Osteoblast (primary cell): ENCODE measurements at regions not wholly inside any gene's neighbourhood (a gene's known extent, or its start where the extent isn't known, plus 50 kb on each side); places are given as distances from the start of the nearest gene placed in this dataset.

Experiments used
- DNase-seq: peaks from one replicate; pipeline ENCODE4 v3.0.0; 2011; ENCODE audit warnings: low spot score, mixed read lengths; ENCODE audit not compliant: insufficient read length; ENCODE audit errors: missing footprints
- H2AFZ ChIP-seq: 2 replicates; pipeline ENCODE4 v1.6.0; 2011; ENCODE audit warnings: mild to moderate bottlenecking, low read length
- H3K27ac ChIP-seq: 2 replicates; pipeline ENCODE4 v1.5.1; 2011; ENCODE audit warnings: mild to moderate bottlenecking, low read depth, low read length, moderate library complexity
- H3K27me3 ChIP-seq: 2 replicates; pipeline ENCODE4 v1.6.0; 2012; ENCODE audit warnings: mild to moderate bottlenecking, control low read depth, inconsistent platforms, low read length, moderate library complexity; ENCODE audit not compliant: insufficient read depth
- H3K36me3 ChIP-seq: 2 replicates; pipeline ENCODE4 v1.5.1; 2011; ENCODE audit warnings: mild to moderate bottlenecking, low read length, control low read depth, moderate library complexity; ENCODE audit not compliant: insufficient read depth
- H3K4me1 ChIP-seq: 2 replicates; pipeline ENCODE4 v1.5.1; 2011; ENCODE audit warnings: mild to moderate bottlenecking, low read length, control low read depth, moderate library complexity; ENCODE audit not compliant: insufficient read depth
- H3K4me2 ChIP-seq: 2 replicates; pipeline ENCODE4 v1.6.0; 2011; ENCODE audit warnings: mild to moderate bottlenecking, low read length; ENCODE audit not compliant: insufficient read depth
- H3K4me3 ChIP-seq: fragments of 200-600 bp; sonication (generic); 3 replicates; pipeline ENCODE4 v1.5.1; 2012; ENCODE audit warnings: mild to moderate bottlenecking, low read length, inconsistent platforms; ENCODE audit not compliant: insufficient read depth
- H3K79me2 ChIP-seq: 2 replicates; pipeline ENCODE4 v1.6.0; 2012; ENCODE audit warnings: mild to moderate bottlenecking, low read length, control low read depth, inconsistent platforms; ENCODE audit not compliant: insufficient read depth
- H3K9me3 ChIP-seq: 2 replicates; pipeline ENCODE4 v1.5.1; 2011; ENCODE audit warnings: low read depth, low read length, control low read depth
- H4K20me1 ChIP-seq: 2 replicates; pipeline ENCODE4 v1.6.0; 2012; ENCODE audit warnings: mild to moderate bottlenecking, low read length, control low read depth; ENCODE audit not compliant: insufficient read depth
- CTCF ChIP-seq: IDR thresholded peaks from 2 replicates; pipeline ENCODE4 v1.5.1; 2011; ENCODE audit warnings: mild to moderate bottlenecking, low read depth, low read length, moderate library complexity; ENCODE audit errors: extremely low read depth

DNA sequence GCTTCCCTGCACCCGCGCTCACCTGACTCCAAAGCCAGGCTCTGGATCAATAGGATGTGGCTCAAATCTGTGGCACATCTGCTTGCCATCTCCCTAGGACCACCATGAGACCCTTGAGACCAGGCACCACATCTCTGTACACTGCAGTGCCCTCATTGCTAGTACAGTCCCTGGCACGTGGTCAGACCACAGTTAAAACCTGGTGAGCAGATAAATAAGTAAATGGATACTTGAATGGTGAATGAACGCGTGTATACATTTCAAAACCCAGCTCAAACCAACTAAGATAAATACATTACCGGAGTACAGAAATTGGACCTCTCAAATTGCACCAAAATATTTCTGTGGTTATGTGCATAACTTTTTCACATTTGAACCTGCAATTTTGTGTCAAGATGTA lies 221.2 kb upstream of the IRX4 start:
- H3K27ac ChIP-seq = no peak overlapping the region
- H3K4me1 ChIP-seq = no peaks in the 10 kb centered on the region
- no peaks in the 10 kb centered on the region for H3K36me3 ChIP-seq
- no peak overlapping the region for H2AFZ ChIP-seq
- no peaks in the 10 kb centered on the region for H3K79me2 ChIP-seq
- H3K9me3 ChIP-seq = no peaks in the 10 kb centered on the region
- no peak overlapping the region for H3K4me2 ChIP-seq
- no peak overlapping the region for H3K4me3 ChIP-seq
- no peaks in the 10 kb centered on the region for H3K27me3 ChIP-seq
- no peaks in the 10 kb centered on the region for H4K20me1 ChIP-seq
- TF ChIP-seq CTCF = no peak
- DNase-seq = no peak

- no peaks in the 10 kb centered on the region for H3K79me2 ChIP-seq
- DNase-seq = peak; percentile 26
- TF ChIP-seq CTCF = no peak
- no peaks in the 10 kb centered on the region for H3K36me3 ChIP-seq
- no peaks in the 10 kb centered on the region for H4K20me1 ChIP-seq
- H3K9me3 ChIP-seq = no peaks in the 10 kb centered on the region
- no peak overlapping the region for H2AFZ ChIP-seq
- H3K27me3 ChIP-seq = no peaks in the 10 kb centered on the region
- H3K4me1 ChIP-seq = no peaks in the 10 kb centered on the region
- H3K4me2 ChIP-seq = no peak overlapping the region
- no peak overlapping the region for H3K27ac ChIP-seq
- no peak overlapping the region for H3K4me3 ChIP-seq
These were observed 220.4 kb upstream of the IRX4 start for GRCh38 chr5:2102819-2103776.

GRCh38 chr5:2101685-2102084 lies 219.0 kb upstream of the IRX4 start:
- Histone ChIP-seq H3K4me3 (no peak overlapping the region), H3K36me3 (no peaks in the 10 kb centered on the region), H3K4me2 (no peak overlapping the region), H3K27me3 (no peaks in the 10 kb centered on the region), H2AFZ (no peak overlapping the region), H3K27ac (no peak overlapping the region), H3K9me3 (no peaks in the 10 kb centered on the region), H3K79me2 (no peaks in the 10 kb centered on the region), H4K20me1 (no peaks in the 10 kb centered on the region), H3K4me1 (no peaks in the 10 kb centered on the region)
- no peak for DNase-seq
- no peak for TF ChIP-seq CTCF

DNA sequence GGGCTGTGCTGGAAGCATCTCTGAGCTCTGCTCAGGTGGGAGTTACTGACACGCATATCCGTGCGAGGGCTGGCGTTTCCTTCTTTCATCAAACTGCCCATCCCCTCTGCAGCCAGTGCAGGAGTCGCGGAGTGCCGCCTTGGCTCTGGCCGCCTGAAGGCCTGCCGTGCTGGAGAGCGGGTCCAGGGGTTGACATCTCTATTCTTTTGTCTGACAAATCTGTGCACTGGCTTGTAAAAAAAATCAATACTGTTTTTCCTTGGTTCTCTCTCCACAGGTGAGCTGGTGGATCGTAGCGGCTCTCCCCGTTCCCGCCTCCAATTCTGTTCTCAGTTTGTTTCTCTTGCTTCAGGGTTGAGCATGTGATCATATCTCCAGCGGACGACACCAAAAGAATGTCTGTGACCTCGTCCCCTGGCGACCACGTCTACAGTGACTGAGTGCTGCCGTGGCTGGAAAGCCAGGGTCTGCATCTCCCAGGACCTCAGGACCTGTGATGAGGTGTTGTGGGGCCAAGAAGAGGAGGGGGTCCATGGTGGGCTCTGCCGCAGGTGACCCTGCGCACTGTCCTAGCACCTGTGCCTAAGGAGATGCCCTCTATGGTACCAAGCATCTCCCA lies 214.3 kb upstream of the IRX4 start:
- no peaks in the 10 kb centered on the region for H3K27me3 ChIP-seq
- DNase-seq = peak; percentile 17
- H4K20me1 ChIP-seq = no peaks in the 10 kb centered on the region
- H3K4me3 ChIP-seq = no peak overlapping the region
- no peak for TF ChIP-seq CTCF
- no peaks in the 10 kb centered on the region for H3K36me3 ChIP-seq
- H2AFZ ChIP-seq = no peak overlapping the region
- H3K4me1 ChIP-seq = no peaks in the 10 kb centered on the region
- H3K4me2 ChIP-seq = no peak overlapping the region
- no peaks in the 10 kb centered on the region for H3K79me2 ChIP-seq
- no peak overlapping the region for H3K27ac ChIP-seq
- H3K9me3 ChIP-seq = no peaks in the 10 kb centered on the region
